GM12874 (cell line): ENCODE measurements at regions not wholly inside any gene's neighbourhood (a gene's known extent, or its start where the extent isn't known, plus 50 kb on each side); places are given as distances from the start of the nearest gene placed in this dataset.

Experiments
- CTCF ChIP-seq: IDR thresholded peaks from 2 replicates; pipeline ENCODE4 v1.5.1; 2011; ENCODE audit warnings: low read depth, mild to moderate bottlenecking, control low read depth, low read length, moderate library complexity; ENCODE audit not compliant: insufficient read depth

- no peak for TF ChIP-seq CTCF
Measured at GRCh38 chr2:56102866-56103265, 80.9 kb upstream of the CCDC85A start.

- no peak for TF ChIP-seq CTCF
Measured at GRCh38 chr2:56104962-56105361, 78.8 kb upstream of the CCDC85A start.

- TF ChIP-seq CTCF: no peak
Measured at GRCh38 chr2:56107502-56108220, 76.1 kb upstream of the CCDC85A start.

- 0 out of 2 replicates have a peak, but pooled peaks have one; percentile 6 for TF ChIP-seq CTCF
Measured at GRCh38 chr2:56108806-56109205, 75.0 kb upstream of the CCDC85A start.

- no peak for TF ChIP-seq CTCF
Measured at GRCh38 chr2:56109994-56110393, 73.8 kb upstream of the CCDC85A start.

- TF ChIP-seq CTCF: no peak
Measured at GRCh38 chr2:56113382-56113975, 70.3 kb upstream of the CCDC85A start.

GRCh38 chr2:56117764-56118163, 66.0 kb upstream of the CCDC85A start:
- TF ChIP-seq CTCF: no peak
